ENCODE measurements at regions not wholly inside any gene's neighbourhood (a gene's known extent, or its start where the extent isn't known, plus 50 kb on each side); places are given as distances from the start of the nearest gene placed in this dataset.

DNA sequence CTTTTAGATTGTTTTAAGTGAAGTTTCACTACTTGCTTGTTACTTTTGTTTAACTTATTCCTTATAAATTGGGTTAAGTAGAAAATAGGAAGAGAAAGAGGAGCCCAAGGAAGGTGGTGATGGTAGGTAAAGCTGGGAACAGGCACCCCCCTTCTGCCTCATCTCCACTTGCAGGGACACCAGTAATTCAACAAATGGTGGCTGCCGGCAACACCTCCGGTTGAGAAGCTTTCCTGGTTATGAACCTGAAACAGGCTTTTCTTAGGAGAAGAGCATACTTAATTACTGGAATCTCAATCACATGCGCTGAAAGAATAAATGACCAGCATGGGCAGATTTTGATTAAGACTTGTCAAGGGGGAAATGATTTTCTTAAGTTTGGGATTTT lies 158.9 kb upstream of the ZNF217 start:
- Histone ChIP-seq H4K8ac (ENCODE audit: low read depth in 2 of 2, low read length in 2 of 2) (peak overlapping the region in 1 of 2 experiments; percentile 22; a peak in 2 of 4 replicates), H2AK9ac (replicated peaks; ENCODE audit: low read depth, low read length, poor library complexity) (no peak overlapping the region), H2BK5ac (ENCODE audit: low read depth, low read length, poor library complexity, severe bottlenecking) (peak overlapping the region; percentile 67), H3K14ac (replicated peaks; ENCODE audit: low read depth, low read length) (peak overlapping the region; percentile 81), H3K4me2 (ENCODE audit: low read depth, low read length) (no peak overlapping the region; the same call in 1 of the 2 replicates), H4K91ac (ENCODE audit: insufficient read depth, low read depth, low read length) (peak overlapping the region; percentile 57), H3K36me3 (ENCODE audit: control insufficient read depth, insufficient read depth, low read length) (no peaks in the 10 kb centered on the region), H3K9ac (ENCODE audit: low read depth, low read length) (no peak overlapping the region), H3K56ac (ENCODE audit: extremely low read depth, insufficient read depth, low read length) (no peak overlapping the region), H3K4me3 (ENCODE audit: insufficient read depth, low read depth, low read length) (no peak overlapping the region), H2BK20ac (ENCODE audit: low read depth, low read length) (peak overlapping the region; percentile 75; the same call in 1 of the 2 replicates), H2AFZ (replicated peaks; ENCODE audit: low read length, poor library complexity) (peak overlapping the region; percentile 66), H4K20me1 (ENCODE audit: insufficient read depth, low read length) (no peaks in the 10 kb centered on the region), H3K4ac (ENCODE audit: low read depth, low read length) (peak overlapping the region; percentile 63; the same call in 1 of the 2 replicates), H4K5ac (ENCODE audit: low read depth, low read length) (peak overlapping the region; percentile 56; the same call in 1 of the 2 replicates), H2BK15ac (ENCODE audit: low read depth, low read length) (peak overlapping the region; percentile 66; the same call in 2 of the 3 replicates), H3K27ac (ENCODE audit: insufficient read depth, low read length) (peak overlapping the region; percentile 20; the same call in 1 of the 2 replicates), H3K9me3 (ENCODE audit: control insufficient read depth, insufficient read depth, low read length) (no peaks in the 10 kb centered on the region), H3K79me1 (ENCODE audit: low read depth in 1 of 2, low read length in 2 of 2) (no peaks in the 10 kb centered on the region), H3K18ac (ENCODE audit: low read depth, low read length) (peak overlapping the region; percentile 77), H3K9me1 (ENCODE audit: insufficient read depth, low read length) (peaks cover 10% of the 10 kb centered on the region; the same call in 1 of the 2 replicates), H2AK5ac (ENCODE audit: low read depth, low read length) (peak overlapping the region; percentile 69; the same call in 1 of the 2 replicates), H3K4me1 (ENCODE audit: control insufficient read depth, insufficient read depth, low read length) (peaks cover 22% of the 10 kb centered on the region), H3K23ac (ENCODE audit: low read depth, low read length) (peak overlapping the region; percentile 73; the same call in 1 of the 2 replicates), H3K27me3 (ENCODE audit: control insufficient read depth, insufficient read depth, low read length) (no peaks in the 10 kb centered on the region), H2BK120ac (ENCODE audit: low read depth, low read length) (peak overlapping the region; percentile 72; the same call in 1 of the 2 replicates)
- WGBS, 2 experiments (ENCODE audit: extremely low coverage in 2 of 2, insufficient read length in 1 of 2) = no CpG with 5 or more reads among the region's 3 CpGs
- no TSS peak for BruUV-seq (replicated peaks)
- DNase-seq (no peak), ATAC-seq (ENCODE audit: low read depth) (no peak)
- POLR2A ChIA-PET (ENCODE audit: unreplicated experiment) = no interaction called here
- in situ Hi-C loops (cut with MboI; ENCODE audit: low sequenced_read_pairs) = loop anchor here (10.0 kb wide), 1 partner anchor 168 kb away; no protein-coding TSS in a partner anchor
- dilution Hi-C loops (cut with HindIII; ENCODE audit: low sequenced_read_pairs, unreplicated experiment) = no loop called here
- CTCF ChIA-PET = interaction anchor here (0.5 to 0.9 kb wide), 5 partner anchors 12 to 1567 kb away, joined by 3 to 5 read pairs (median 3); no protein-coding TSS in a partner anchor
- TF ChIP-seq NFE2L2 (IDR thresholded peaks at IDR 0.05; ENCODE audit: low read depth, low read length) (no peak), POLR2A (IDR thresholded peaks at IDR 0.05; ENCODE audit: low read depth, low read length) (no peak), MXI1 (IDR thresholded peaks at IDR 0.05; ENCODE audit: borderline replicate concordance, low read depth, low read length) (no peak), RFX5 (IDR thresholded peaks at IDR 0.05; ENCODE audit: low read depth, low read length) (no peak), RCOR1 (IDR thresholded peaks at IDR 0.05; ENCODE audit: insufficient replicate concordance, low read length) (no peak), MAZ (IDR thresholded peaks at IDR 0.05; ENCODE audit: borderline replicate concordance, low read depth, low read length) (no peak), RAD21 (IDR thresholded peaks at IDR 0.05; ENCODE audit: low read length) (no peak), MAFK (IDR thresholded peaks at IDR 0.05; ENCODE audit: low read depth, low read length) (no peak)
- TF ChIP-seq, protein P1, sequence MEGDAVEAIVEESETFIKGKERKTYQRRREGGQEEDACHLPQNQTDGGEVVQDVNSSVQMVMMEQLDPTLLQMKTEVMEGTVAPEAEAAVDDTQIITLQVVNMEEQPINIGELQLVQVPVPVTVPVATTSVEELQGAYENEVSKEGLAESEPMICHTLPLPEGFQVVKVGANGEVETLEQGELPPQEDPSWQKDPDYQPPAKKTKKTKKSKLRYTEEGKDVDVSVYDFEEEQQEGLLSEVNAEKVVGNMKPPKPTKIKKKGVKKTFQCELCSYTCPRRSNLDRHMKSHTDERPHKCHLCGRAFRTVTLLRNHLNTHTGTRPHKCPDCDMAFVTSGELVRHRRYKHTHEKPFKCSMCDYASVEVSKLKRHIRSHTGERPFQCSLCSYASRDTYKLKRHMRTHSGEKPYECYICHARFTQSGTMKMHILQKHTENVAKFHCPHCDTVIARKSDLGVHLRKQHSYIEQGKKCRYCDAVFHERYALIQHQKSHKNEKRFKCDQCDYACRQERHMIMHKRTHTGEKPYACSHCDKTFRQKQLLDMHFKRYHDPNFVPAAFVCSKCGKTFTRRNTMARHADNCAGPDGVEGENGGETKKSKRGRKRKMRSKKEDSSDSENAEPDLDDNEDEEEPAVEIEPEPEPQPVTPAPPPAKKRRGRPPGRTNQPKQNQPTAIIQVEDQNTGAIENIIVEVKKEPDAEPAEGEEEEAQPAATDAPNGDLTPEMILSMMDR (conservative IDR thresholded peaks at IDR 0.05; ENCODE audit: low read depth, low read length) = no peak
- intact Hi-C loops (cut with micrococcal nuclease) = loop anchor here (5.0 kb wide), 1 partner anchor 165 kb away; no protein-coding TSS in a partner anchor

Data from IMR-90 (cell line).